ENCODE measurements at regions not wholly inside any gene's neighbourhood (a gene's known extent, or its start where the extent isn't known, plus 50 kb on each side); places are given as distances from the start of the nearest gene placed in this dataset.
"Not testable (repeated sequence)": the region's sequence is repeated elsewhere in the genome, so short reads cannot be mapped to it uniquely, and the experiment has no call there.

GRCh38 chr14:71165121-71166031, 258.1 kb downstream of the PCNX1 start:
- DNase-seq (ENCODE audit: low read depth), result no peak

GRCh38 chr14:71166180-71166837, 259.1 kb downstream of the PCNX1 start:
- DNase-seq (ENCODE audit: low read depth), result no peak

GRCh38 chr14:71167325-71167950, 260.2 kb downstream of the PCNX1 start:
- DNase-seq (ENCODE audit: low read depth), result not testable (repeated sequence)

- not testable (repeated sequence) for DNase-seq (ENCODE audit: low read depth)
Observed at GRCh38 chr14:71168161-71168560, 260.9 kb downstream of the PCNX1 start.

GRCh38 chr14:71168564-71169427, 261.5 kb downstream of the PCNX1 start:
- no peak for DNase-seq (ENCODE audit: low read depth)

- DNase-seq (ENCODE audit: low read depth), result no peak
Observed at GRCh38 chr14:71169861-71170260, 262.6 kb downstream of the PCNX1 start.

- DNase-seq (ENCODE audit: low read depth), result no peak
Observed at GRCh38 chr14:71175491-71175890, 268.2 kb downstream of the PCNX1 start.

GRCh38 chr14:71179066-71179465, 271.8 kb downstream of the PCNX1 start:
- DNase-seq (ENCODE audit: low read depth), result no peak

- DNase-seq (ENCODE audit: low read depth), result no peak
Observed at GRCh38 chr14:71180397-71180796, 273.1 kb downstream of the PCNX1 start.

GRCh38 chr14:71181215-71182003, 274.1 kb downstream of the PCNX1 start:
- DNase-seq (ENCODE audit: low read depth), result no peak

- DNase-seq (ENCODE audit: low read depth), result no peak
Observed at GRCh38 chr14:71183876-71184689, 276.8 kb downstream of the PCNX1 start.

GRCh38 chr14:71185637-71186036, 278.4 kb downstream of the PCNX1 start:
- DNase-seq (ENCODE audit: low read depth), result no peak

GRCh38 chr14:71187633-71188356, 280.5 kb downstream of the PCNX1 start:
- DNase-seq (ENCODE audit: low read depth), result no peak

- no peak for DNase-seq (ENCODE audit: low read depth)
Observed at GRCh38 chr14:71190770-71191374, 283.6 kb downstream of the PCNX1 start.

- DNase-seq (ENCODE audit: low read depth), result no peak
Observed at GRCh38 chr14:71193663-71194062, 286.4 kb downstream of the PCNX1 start.

- DNase-seq (ENCODE audit: low read depth), result no peak
Observed at GRCh38 chr14:71194251-71194650, 287.0 kb downstream of the PCNX1 start.

- no peak for DNase-seq (ENCODE audit: low read depth)
Observed at GRCh38 chr14:71196921-71197320, 289.7 kb downstream of the PCNX1 start.

- no peak for DNase-seq (ENCODE audit: low read depth)
Observed at GRCh38 chr14:71198687-71199086, 291.4 kb downstream of the PCNX1 start.

GRCh38 chr14:71201840-71202239, 294.6 kb downstream of the PCNX1 start:
- DNase-seq (ENCODE audit: low read depth), result no peak
